Prostate gland (tissue), 2 donors: ENCODE measurements at regions not wholly inside any gene's neighbourhood (a gene's known extent, or its start where the extent isn't known, plus 50 kb on each side); places are given as distances from the start of the nearest gene placed in this dataset.

Experiments
- POLR2A ChIP-seq: fragments of 450-650 bp; IDR thresholded peaks from one replicate; pipeline ENCODE4 v1.6.1; 2016; ENCODE audit warnings: antibody characterized with exemption, mild to moderate bottlenecking
- POLR2AphosphoS5 ChIP-seq: sonication (generic); formaldehyde crosslinking; IDR thresholded peaks from one replicate; pipeline ENCODE4 v1.6.1; 2017; ENCODE audit warnings: antibody characterized with exemption
- TF ChIP-seq, protein P1 (sequence below), 4 experiments: fragments of 200-600 bp in 2 of 4; fragments of 450-650 bp in 2 of 4; sonication (generic) in 2 of 4; IDR thresholded peaks; 1 replicate in 3 of 4; 2 replicates in 1 of 4; pipeline ENCODE4 v1.5.1; 2016 to 2019; ENCODE audit warnings: antibody characterized with exemption in 4 of 4, mild to moderate bottlenecking in 2 of 4, moderate library complexity in 2 of 4

DNA sequence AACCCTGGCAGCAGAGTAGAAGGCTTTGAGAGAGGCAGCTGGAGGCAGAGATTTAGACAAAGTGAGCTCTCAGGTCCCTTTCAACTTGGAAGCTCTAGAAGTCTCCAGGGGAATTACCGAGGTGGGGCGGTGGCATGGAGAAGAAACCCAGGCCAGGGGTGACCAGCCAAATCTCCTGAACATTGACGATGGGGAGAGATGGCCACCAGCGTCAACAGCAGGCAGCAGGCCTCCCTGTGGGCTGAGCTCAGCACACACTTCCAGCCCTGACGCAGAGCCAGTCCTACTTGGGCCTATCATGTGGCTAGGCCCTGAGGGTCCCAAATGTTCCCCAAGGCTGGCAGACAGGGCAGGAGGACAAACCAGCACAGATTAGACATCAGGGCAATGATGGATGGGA lies 187.8 kb downstream of the BCOR start:
- no peak for TF ChIP-seq POLR2AphosphoS5
- no peak for TF ChIP-seq POLR2A
- TF ChIP-seq, protein P1, sequence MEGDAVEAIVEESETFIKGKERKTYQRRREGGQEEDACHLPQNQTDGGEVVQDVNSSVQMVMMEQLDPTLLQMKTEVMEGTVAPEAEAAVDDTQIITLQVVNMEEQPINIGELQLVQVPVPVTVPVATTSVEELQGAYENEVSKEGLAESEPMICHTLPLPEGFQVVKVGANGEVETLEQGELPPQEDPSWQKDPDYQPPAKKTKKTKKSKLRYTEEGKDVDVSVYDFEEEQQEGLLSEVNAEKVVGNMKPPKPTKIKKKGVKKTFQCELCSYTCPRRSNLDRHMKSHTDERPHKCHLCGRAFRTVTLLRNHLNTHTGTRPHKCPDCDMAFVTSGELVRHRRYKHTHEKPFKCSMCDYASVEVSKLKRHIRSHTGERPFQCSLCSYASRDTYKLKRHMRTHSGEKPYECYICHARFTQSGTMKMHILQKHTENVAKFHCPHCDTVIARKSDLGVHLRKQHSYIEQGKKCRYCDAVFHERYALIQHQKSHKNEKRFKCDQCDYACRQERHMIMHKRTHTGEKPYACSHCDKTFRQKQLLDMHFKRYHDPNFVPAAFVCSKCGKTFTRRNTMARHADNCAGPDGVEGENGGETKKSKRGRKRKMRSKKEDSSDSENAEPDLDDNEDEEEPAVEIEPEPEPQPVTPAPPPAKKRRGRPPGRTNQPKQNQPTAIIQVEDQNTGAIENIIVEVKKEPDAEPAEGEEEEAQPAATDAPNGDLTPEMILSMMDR (IDR thresholded peaks at IDR 0.05) = no peak
